GM12873 (cell line): ENCODE measurements at regions not wholly inside any gene's neighbourhood (a gene's known extent, or its start where the extent isn't known, plus 50 kb on each side); places are given as distances from the start of the nearest gene placed in this dataset.

ENCODE experiments used
- TF ChIP-seq, protein P1 (sequence below): IDR thresholded peaks from 2 replicates; pipeline ENCODE4 v1.5.1; 2012; ENCODE audit warnings: low read depth, mild to moderate bottlenecking, moderate library complexity, low read length, control low read depth; ENCODE audit not compliant: insufficient read depth; ENCODE audit errors: missing control alignments

DNA sequence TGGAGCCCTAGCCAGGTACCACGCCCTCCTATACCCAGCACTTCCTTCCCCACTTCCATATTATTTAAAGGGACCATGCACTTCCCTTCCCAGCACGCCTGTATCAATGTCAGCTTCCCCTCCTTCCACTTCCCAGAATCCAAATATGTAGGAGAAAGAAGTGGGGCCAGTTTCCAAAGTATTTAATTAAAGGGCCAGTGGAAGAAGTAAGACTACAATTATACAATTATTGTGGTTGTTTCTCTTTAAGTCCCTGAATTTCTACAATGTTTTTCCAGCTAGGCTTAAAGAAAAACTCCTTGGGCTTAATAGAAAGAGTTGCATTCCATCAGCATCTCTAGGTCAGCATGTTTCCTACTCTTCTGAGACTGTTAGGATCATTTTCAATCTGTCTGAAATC lies 515.8 kb downstream of the PREX1 start:
- TF ChIP-seq, protein P1, sequence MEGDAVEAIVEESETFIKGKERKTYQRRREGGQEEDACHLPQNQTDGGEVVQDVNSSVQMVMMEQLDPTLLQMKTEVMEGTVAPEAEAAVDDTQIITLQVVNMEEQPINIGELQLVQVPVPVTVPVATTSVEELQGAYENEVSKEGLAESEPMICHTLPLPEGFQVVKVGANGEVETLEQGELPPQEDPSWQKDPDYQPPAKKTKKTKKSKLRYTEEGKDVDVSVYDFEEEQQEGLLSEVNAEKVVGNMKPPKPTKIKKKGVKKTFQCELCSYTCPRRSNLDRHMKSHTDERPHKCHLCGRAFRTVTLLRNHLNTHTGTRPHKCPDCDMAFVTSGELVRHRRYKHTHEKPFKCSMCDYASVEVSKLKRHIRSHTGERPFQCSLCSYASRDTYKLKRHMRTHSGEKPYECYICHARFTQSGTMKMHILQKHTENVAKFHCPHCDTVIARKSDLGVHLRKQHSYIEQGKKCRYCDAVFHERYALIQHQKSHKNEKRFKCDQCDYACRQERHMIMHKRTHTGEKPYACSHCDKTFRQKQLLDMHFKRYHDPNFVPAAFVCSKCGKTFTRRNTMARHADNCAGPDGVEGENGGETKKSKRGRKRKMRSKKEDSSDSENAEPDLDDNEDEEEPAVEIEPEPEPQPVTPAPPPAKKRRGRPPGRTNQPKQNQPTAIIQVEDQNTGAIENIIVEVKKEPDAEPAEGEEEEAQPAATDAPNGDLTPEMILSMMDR, result no peak

- TF ChIP-seq, protein P1, result no peak
Measured at GRCh38 chr20:48310305-48310704, 517.5 kb downstream of the PREX1 start.

GRCh38 chr20:48309293-48309692 lies 518.5 kb downstream of the PREX1 start:
- TF ChIP-seq, protein P1, result no peak

GRCh38 chr20:48308882-48309281 lies 518.9 kb downstream of the PREX1 start:
- TF ChIP-seq, protein P1, result no peak

- TF ChIP-seq, protein P1, result no peak
Measured at GRCh38 chr20:48308232-48308781, 519.5 kb downstream of the PREX1 start.

DNA sequence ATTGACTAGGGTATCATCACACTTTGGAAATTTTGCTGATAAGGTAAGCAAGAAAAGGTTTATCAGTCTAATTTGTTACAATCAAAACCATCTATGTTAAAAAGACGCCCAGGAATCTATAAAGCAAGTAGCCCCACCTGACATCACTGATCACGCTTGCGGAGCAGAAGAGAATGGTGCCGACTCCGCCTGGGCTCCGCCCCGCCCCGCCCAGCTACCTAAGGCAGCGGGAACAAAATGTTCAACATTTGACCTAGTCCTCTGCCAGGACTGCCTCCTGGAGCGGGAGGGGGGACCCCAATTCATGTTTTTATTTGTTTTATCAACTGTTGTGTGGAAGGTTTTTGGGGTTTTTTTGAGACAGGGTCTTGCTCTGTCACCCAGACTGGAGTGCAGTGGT lies 520.5 kb downstream of the PREX1 start:
- TF ChIP-seq, protein P1, result no peak

DNA sequence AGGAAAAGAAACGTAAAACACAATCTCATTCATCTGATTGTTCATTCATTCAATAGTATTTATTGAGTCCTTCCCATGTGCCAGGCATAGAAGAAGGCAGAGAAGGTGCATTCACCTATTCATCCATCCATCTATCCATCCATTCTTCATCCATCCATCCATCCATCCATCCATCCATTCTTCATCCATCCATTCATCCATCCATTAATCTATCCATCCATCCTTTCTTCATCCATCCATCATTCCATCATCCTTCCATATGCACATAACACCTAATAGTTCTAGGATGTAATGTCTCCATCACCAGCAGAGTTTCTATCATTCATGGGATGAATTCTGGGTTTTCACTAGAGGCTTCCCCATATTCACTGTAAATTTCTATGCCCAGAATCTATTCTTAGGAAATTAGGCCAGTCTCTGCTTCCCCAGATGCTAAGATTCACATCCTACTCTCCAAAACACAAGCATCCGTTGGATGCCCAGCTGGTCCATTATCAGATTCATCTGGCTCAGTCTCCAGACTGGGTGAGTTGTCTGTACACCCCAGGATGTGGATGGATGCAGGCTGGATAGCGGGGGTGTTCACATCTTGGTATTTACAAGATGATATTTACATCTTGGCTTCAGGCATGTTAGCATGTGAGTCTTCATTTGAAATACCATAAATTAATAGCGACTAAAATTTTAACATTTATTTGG lies 517.7 kb upstream of the SULF2 start:
- TF ChIP-seq, protein P1, result no peak
